GM23338 (cell line): ENCODE measurements at regions not wholly inside any gene's neighbourhood (a gene's known extent, or its start where the extent isn't known, plus 50 kb on each side); places are given as distances from the start of the nearest gene placed in this dataset.

ENCODE experiments used
- ATAC-seq: fragments of 200-7000 bp; cut with Tn5 transposase; 3 replicates; pipeline ENCODE4 v1.9.1; 2020
- DNase-seq: peaks from one replicate; pipeline ENCODE4 v3.0.0-alpha.2; 2015; ENCODE audit warnings: low spot score
- H2AFZ ChIP-seq: fragments of 200-600 bp; sonication (generic); 2 replicates; pipeline ENCODE4 v1.8.0; 2016; ENCODE audit warnings: antibody characterized with exemption, mild to moderate bottlenecking, moderate library complexity
- H3F3A ChIP-seq: fragments of 200-600 bp; sonication (generic); replicated peaks from 2 replicates; pipeline ENCODE4 v1.8.0; 2017; ENCODE audit warnings: antibody characterized with exemption, mixed run types, low read depth
- H3K27ac ChIP-seq: fragments of 200-600 bp; sonication (generic); 2 replicates; pipeline ENCODE4 v1.6.1; 2016; ENCODE audit warnings: low read depth
- H3K27me3 ChIP-seq: fragments of 200-600 bp; sonication (generic); 2 replicates; pipeline ENCODE4 v1.8.0; 2016; ENCODE audit warnings: mild to moderate bottlenecking, mixed run types, moderate library complexity; ENCODE audit not compliant: insufficient read depth
- H3K36me3 ChIP-seq: fragments of 200-600 bp; sonication (generic); 2 replicates; pipeline ENCODE4 v1.8.0; 2016; ENCODE audit warnings: mild to moderate bottlenecking; ENCODE audit not compliant: insufficient read depth
- H3K4me1 ChIP-seq: fragments of 200-600 bp; sonication (generic); 2 replicates; pipeline ENCODE4 v1.8.0; 2016; ENCODE audit warnings: mild to moderate bottlenecking, moderate library complexity; ENCODE audit not compliant: insufficient read depth
- H3K4me2 ChIP-seq: fragments of 200-600 bp; sonication (generic); 2 replicates; pipeline ENCODE4 v1.7.1; 2017; ENCODE audit warnings: mixed run types
- H3K4me3 ChIP-seq: fragments of 200-600 bp; sonication (generic); 2 replicates; pipeline ENCODE4 v1.6.1; 2016; ENCODE audit warnings: mixed run types
- H3K79me2 ChIP-seq: fragments of 200-600 bp; sonication (generic); replicated peaks from 2 replicates; pipeline ENCODE4 v1.8.0; 2017; ENCODE audit warnings: mild to moderate bottlenecking; ENCODE audit not compliant: insufficient read depth
- H3K9me2 ChIP-seq: fragments of 200-600 bp; sonication (generic); 2 replicates; pipeline ENCODE4 v1.8.0; 2017; ENCODE audit not compliant: insufficient read depth
- H4K20me1 ChIP-seq: fragments of 200-600 bp; sonication (generic); replicated peaks from 2 replicates; pipeline ENCODE4 v1.8.0; 2017; ENCODE audit warnings: mild to moderate bottlenecking; ENCODE audit not compliant: insufficient read depth
- H3K27ac Mint-ChIP-seq: 2 replicates; pipeline ENCODE4 v1.8.0; 2020; ENCODE audit warnings: inconsistent platforms, mild to moderate bottlenecking, moderate library complexity, mixed read lengths
- H3K27me3 Mint-ChIP-seq: 3 replicates; pipeline ENCODE4 v1.8.0; 2022; ENCODE audit warnings: low read depth, mild to moderate bottlenecking, moderate library complexity, mixed read lengths, inconsistent platforms; ENCODE audit not compliant: insufficient read depth, poor library complexity
- H3K36me3 Mint-ChIP-seq: 3 replicates; pipeline ENCODE4 v1.8.0; 2021; ENCODE audit warnings: low read depth, mild to moderate bottlenecking, inconsistent platforms, moderate library complexity, mixed read lengths
- H3K4me1 Mint-ChIP-seq: 3 replicates; pipeline ENCODE4 v1.8.0; 2020; ENCODE audit warnings: mild to moderate bottlenecking, inconsistent platforms, mixed read lengths
- H3K4me3 Mint-ChIP-seq: 3 replicates; pipeline ENCODE4 v1.8.0; 2021; ENCODE audit warnings: moderate library complexity, mild to moderate bottlenecking, inconsistent platforms, mixed read lengths
- H3K9me3 Mint-ChIP-seq: 3 replicates; pipeline ENCODE4 v1.8.0; 2020; ENCODE audit warnings: moderate library complexity, mild to moderate bottlenecking, inconsistent platforms, mixed read lengths
- CTCF ChIP-seq, 2 experiments: fragments of 200-600 bp in 1 of 2; sonication (generic) in 1 of 2; conservative IDR thresholded peaks; 2 replicates each; pipeline versions ENCODE4 v1.5.1 to v1.6.1; 2016 to 2017; ENCODE audit warnings: antibody characterized with exemption in 2 of 2, low read depth in 2 of 2, mild to moderate bottlenecking in 2 of 2, moderate library complexity in 1 of 2
- EZH2 ChIP-seq: fragments of 200-600 bp; sonication (generic); IDR thresholded peaks from one replicate; pipeline ENCODE4 v1.8.0; 2017; ENCODE audit warnings: antibody characterized with exemption, mild to moderate bottlenecking, low read depth; ENCODE audit not compliant: unreplicated experiment
- EZH2phosphoT487 ChIP-seq: fragments of 200-600 bp; sonication (generic); IDR thresholded peaks from one replicate; pipeline ENCODE4 v1.8.1; 2018; ENCODE audit warnings: antibody characterized with exemption; ENCODE audit not compliant: unreplicated experiment
- NANOG ChIP-seq: IDR thresholded peaks from 2 replicates; pipeline ENCODE4 v1.6.1; 2016; ENCODE audit warnings: antibody characterized with exemption, borderline replicate concordance
- POLR2AphosphoS5 ChIP-seq: IDR thresholded peaks from 2 replicates; pipeline ENCODE4 v1.6.1; 2016; ENCODE audit warnings: antibody characterized with exemption, low read depth
- STAT1 ChIP-seq: IDR thresholded peaks from one replicate; pipeline ENCODE4 v1.6.1; 2016; ENCODE audit warnings: antibody characterized with exemption; ENCODE audit not compliant: unreplicated experiment
- ZNF331 ChIP-seq: fragments of 250-450 bp; sonication (Bioruptor Pico); IDR thresholded peaks from 2 replicates; pipeline ENCODE4 v1.5.0; 2020; ENCODE audit warnings: low read depth, mild to moderate bottlenecking, moderate library complexity
- TF ChIP-seq, protein P1 (sequence below): IDR thresholded peaks from one replicate; pipeline ENCODE4 v1.6.1; 2018; ENCODE audit warnings: antibody characterized with exemption; ENCODE audit not compliant: unreplicated experiment
- TF ChIP-seq, protein P2 (sequence below): IDR thresholded peaks from 2 replicates; pipeline ENCODE4 v1.6.1; 2016; ENCODE audit warnings: antibody characterized with exemption
- TF ChIP-seq, protein P3 (sequence below): fragments of 250-450 bp; sonication (Bioruptor Pico); IDR thresholded peaks from 2 replicates; pipeline ENCODE4 v1.5.0; 2020; ENCODE audit warnings: mild to moderate bottlenecking, moderate library complexity

- DNase-seq (no peak), ATAC-seq (no peak)
- Histone ChIP-seq H3K4me2 (no peak overlapping the region), H3K4me3 (no peak overlapping the region), H3K4me1 (peaks cover 12% of the 10 kb centered on the region), H3K79me2 (no peaks in the 10 kb centered on the region), H3F3A (no peaks in the 10 kb centered on the region), H4K20me1 (no peaks in the 10 kb centered on the region), H3K9me2 (no peaks in the 10 kb centered on the region), H2AFZ (no peak overlapping the region; the same call in 1 of the 2 replicates), H3K27ac (no peak overlapping the region), H3K36me3 (no peaks in the 10 kb centered on the region), H3K27me3 (no peaks in the 10 kb centered on the region)
- Mint-ChIP-seq H3K9me3 (no peaks in the 10 kb centered on the region), H3K27ac (0 out of 2 replicates have a peak overlapping the region, but pooled peaks have one; percentile 14), H3K4me1 (peaks cover 11% of the 10 kb centered on the region), H3K36me3 (no peaks in the 10 kb centered on the region), H3K4me3 (no peak overlapping the region), H3K27me3 (peaks cover 2% of the 10 kb centered on the region)
- TF ChIP-seq EZH2 (no peak), CTCF (conservative IDR thresholded peaks at IDR 0.05; ENCODE audit: low read depth in 2 of 2) (no peak), NANOG (no peak), STAT1 (no peak), EZH2phosphoT487 (no peak), ZNF331 (no peak), POLR2AphosphoS5 (no peak)
- TF ChIP-seq, protein P1, sequence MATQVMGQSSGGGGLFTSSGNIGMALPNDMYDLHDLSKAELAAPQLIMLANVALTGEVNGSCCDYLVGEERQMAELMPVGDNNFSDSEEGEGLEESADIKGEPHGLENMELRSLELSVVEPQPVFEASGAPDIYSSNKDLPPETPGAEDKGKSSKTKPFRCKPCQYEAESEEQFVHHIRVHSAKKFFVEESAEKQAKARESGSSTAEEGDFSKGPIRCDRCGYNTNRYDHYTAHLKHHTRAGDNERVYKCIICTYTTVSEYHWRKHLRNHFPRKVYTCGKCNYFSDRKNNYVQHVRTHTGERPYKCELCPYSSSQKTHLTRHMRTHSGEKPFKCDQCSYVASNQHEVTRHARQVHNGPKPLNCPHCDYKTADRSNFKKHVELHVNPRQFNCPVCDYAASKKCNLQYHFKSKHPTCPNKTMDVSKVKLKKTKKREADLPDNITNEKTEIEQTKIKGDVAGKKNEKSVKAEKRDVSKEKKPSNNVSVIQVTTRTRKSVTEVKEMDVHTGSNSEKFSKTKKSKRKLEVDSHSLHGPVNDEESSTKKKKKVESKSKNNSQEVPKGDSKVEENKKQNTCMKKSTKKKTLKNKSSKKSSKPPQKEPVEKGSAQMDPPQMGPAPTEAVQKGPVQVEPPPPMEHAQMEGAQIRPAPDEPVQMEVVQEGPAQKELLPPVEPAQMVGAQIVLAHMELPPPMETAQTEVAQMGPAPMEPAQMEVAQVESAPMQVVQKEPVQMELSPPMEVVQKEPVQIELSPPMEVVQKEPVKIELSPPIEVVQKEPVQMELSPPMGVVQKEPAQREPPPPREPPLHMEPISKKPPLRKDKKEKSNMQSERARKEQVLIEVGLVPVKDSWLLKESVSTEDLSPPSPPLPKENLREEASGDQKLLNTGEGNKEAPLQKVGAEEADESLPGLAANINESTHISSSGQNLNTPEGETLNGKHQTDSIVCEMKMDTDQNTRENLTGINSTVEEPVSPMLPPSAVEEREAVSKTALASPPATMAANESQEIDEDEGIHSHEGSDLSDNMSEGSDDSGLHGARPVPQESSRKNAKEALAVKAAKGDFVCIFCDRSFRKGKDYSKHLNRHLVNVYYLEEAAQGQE = no peak
- TF ChIP-seq, protein P2, sequence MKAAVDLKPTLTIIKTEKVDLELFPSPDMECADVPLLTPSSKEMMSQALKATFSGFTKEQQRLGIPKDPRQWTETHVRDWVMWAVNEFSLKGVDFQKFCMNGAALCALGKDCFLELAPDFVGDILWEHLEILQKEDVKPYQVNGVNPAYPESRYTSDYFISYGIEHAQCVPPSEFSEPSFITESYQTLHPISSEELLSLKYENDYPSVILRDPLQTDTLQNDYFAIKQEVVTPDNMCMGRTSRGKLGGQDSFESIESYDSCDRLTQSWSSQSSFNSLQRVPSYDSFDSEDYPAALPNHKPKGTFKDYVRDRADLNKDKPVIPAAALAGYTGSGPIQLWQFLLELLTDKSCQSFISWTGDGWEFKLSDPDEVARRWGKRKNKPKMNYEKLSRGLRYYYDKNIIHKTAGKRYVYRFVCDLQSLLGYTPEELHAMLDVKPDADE = no peak
- TF ChIP-seq, protein P3, sequence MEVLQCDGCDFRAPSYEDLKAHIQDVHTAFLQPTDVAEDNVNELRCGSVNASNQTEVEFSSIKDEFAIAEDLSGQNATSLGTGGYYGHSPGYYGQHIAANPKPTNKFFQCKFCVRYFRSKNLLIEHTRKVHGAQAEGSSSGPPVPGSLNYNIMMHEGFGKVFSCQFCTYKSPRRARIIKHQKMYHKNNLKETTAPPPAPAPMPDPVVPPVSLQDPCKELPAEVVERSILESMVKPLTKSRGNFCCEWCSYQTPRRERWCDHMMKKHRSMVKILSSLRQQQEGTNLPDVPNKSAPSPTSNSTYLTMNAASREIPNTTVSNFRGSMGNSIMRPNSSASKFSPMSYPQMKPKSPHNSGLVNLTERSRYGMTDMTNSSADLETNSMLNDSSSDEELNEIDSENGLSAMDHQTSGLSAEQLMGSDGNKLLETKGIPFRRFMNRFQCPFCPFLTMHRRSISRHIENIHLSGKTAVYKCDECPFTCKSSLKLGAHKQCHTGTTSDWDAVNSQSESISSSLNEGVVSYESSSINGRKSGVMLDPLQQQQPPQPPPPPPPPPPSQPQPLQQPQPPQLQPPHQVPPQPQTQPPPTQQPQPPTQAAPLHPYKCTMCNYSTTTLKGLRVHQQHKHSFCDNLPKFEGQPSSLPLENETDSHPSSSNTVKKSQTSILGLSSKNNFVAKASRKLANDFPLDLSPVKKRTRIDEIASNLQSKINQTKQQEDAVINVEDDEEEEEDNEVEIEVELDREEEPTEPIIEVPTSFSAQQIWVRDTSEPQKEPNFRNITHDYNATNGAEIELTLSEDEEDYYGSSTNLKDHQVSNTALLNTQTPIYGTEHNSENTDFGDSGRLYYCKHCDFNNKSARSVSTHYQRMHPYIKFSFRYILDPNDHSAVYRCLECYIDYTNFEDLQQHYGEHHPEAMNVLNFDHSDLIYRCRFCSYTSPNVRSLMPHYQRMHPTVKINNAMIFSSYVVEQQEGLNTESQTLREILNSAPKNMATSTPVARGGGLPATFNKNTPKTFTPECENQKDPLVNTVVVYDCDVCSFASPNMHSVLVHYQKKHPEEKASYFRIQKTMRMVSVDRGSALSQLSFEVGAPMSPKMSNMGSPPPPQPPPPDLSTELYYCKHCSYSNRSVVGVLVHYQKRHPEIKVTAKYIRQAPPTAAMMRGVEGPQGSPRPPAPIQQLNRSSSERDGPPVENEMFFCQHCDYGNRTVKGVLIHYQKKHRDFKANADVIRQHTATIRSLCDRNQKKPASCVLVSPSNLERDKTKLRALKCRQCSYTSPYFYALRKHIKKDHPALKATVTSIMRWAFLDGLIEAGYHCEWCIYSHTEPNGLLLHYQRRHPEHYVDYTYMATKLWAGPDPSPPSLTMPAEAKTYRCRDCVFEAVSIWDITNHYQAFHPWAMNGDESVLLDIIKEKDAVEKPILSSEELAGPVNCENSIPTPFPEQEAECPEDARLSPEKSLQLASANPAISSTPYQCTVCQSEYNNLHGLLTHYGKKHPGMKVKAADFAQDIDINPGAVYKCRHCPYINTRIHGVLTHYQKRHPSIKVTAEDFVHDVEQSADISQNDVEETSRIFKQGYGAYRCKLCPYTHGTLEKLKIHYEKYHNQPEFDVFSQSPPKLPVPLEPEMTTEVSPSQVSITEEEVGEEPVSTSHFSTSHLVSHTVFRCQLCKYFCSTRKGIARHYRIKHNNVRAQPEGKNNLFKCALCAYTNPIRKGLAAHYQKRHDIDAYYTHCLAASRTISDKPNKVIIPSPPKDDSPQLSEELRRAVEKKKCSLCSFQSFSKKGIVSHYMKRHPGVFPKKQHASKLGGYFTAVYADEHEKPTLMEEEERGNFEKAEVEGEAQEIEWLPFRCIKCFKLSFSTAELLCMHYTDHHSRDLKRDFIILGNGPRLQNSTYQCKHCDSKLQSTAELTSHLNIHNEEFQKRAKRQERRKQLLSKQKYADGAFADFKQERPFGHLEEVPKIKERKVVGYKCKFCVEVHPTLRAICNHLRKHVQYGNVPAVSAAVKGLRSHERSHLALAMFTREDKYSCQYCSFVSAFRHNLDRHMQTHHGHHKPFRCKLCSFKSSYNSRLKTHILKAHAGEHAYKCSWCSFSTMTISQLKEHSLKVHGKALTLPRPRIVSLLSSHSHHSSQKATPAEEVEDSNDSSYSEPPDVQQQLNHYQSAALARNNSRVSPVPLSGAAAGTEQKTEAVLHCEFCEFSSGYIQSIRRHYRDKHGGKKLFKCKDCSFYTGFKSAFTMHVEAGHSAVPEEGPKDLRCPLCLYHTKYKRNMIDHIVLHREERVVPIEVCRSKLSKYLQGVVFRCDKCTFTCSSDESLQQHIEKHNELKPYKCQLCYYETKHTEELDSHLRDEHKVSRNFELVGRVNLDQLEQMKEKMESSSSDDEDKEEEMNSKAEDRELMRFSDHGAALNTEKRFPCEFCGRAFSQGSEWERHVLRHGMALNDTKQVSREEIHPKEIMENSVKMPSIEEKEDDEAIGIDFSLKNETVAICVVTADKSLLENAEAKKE = no peak
Observed at GRCh38 chr4:187084701-187085100, 361.0 kb upstream of the FAT1 start.
